WERI-Rb-1 (cell line): ENCODE measurements at regions not wholly inside any gene's neighbourhood (a gene's known extent, or its start where the extent isn't known, plus 50 kb on each side); places are given as distances from the start of the nearest gene placed in this dataset.

Source experiments
- DNase-seq: peaks from one replicate; pipeline ENCODE4 v3.0.0-alpha.2; 2020
- H3K27ac ChIP-seq: fragments of 250-450 bp; sonication (Bioruptor Pico); 2 replicates; pipeline ENCODE4 v1.5.1; 2020; ENCODE audit warnings: mild to moderate bottlenecking, moderate library complexity
- H3K27me3 ChIP-seq: fragments of 250-450 bp; sonication (Bioruptor Pico); 2 replicates; pipeline ENCODE4 v1.5.1; 2021; ENCODE audit warnings: mild to moderate bottlenecking, low read depth, moderate library complexity; ENCODE audit not compliant: insufficient read depth, severe bottlenecking
- H3K36me3 ChIP-seq: fragments of 250-450 bp; sonication (Bioruptor Pico); 2 replicates; pipeline ENCODE4 v1.5.1; 2020; ENCODE audit warnings: mild to moderate bottlenecking, moderate library complexity
- H3K4me3 ChIP-seq: 2 replicates; pipeline ENCODE4 v1.5.1; 2011; ENCODE audit warnings: low read depth, mild to moderate bottlenecking, control low read depth, low read length
- H3K9me3 ChIP-seq: fragments of 250-450 bp; sonication (Bioruptor Pico); 2 replicates; pipeline ENCODE4 v1.5.1; 2021; ENCODE audit warnings: mild to moderate bottlenecking, moderate library complexity; ENCODE audit not compliant: severe bottlenecking
- CTCF ChIP-seq: IDR thresholded peaks from 2 replicates; pipeline ENCODE4 v1.5.1; 2011; ENCODE audit warnings: low read depth, mild to moderate bottlenecking, control low read depth, inconsistent platforms, low read length

DNA sequence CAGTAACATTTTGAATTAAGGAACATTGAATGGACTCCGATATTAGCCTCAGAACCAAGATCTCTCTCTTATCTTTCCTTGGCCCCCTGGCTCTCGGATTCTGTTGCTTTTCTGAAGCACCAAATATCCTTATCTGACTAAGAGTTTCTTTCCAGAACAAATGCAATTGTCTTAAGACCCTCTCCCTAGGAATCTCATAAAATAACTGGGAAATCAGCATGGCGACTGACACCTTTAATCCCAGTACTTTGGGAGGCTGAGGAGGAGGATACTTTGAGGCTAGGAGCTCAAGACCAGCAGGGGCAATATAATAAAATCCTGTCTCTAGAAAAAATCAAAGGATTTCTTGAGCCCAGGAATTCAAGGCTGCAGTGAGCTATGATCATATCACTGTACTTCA is 984.5 kb downstream of the HACE1 start:
- Histone ChIP-seq H3K4me3 (no peak overlapping the region), H3K27me3 (no peaks in the 10 kb centered on the region), H3K36me3 (no peaks in the 10 kb centered on the region), H3K27ac (no peak overlapping the region), H3K9me3 (no peaks in the 10 kb centered on the region)
- DNase-seq, result no peak
- no peak for TF ChIP-seq CTCF

DNA sequence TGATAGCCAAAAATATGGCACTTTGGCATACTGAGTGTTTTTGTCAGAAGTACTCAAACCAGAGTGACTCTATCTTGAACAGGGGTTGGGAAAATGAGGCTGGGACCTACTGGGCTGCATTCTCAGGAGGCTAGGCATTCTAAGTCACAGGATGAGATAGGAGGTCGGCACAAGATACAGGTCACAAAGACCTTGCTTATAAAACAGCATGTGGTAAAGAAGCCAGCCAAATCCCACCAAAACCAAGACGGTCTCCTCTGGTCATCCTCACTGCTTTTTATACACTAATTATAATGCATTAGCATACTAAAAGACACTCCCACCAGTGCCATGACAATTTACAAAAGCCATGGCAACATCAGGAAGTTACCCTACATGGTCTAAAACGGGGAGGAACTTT is 985.1 kb downstream of the HACE1 start:
- no peaks in the 10 kb centered on the region for H3K36me3 ChIP-seq
- H3K9me3 ChIP-seq, result no peaks in the 10 kb centered on the region
- H3K27me3 ChIP-seq, result no peaks in the 10 kb centered on the region
- H3K27ac ChIP-seq, result no peak overlapping the region
- no peak for TF ChIP-seq CTCF
- DNase-seq, result no peak
- H3K4me3 ChIP-seq, result no peak overlapping the region

GRCh38 chr6:103872678-103873077 is 987.0 kb downstream of the HACE1 start:
- H3K9me3 ChIP-seq, result no peaks in the 10 kb centered on the region
- TF ChIP-seq CTCF, result no peak
- DNase-seq, result no peak
- H3K27me3 ChIP-seq, result no peaks in the 10 kb centered on the region
- H3K4me3 ChIP-seq, result no peak overlapping the region
- no peaks in the 10 kb centered on the region for H3K36me3 ChIP-seq
- no peak overlapping the region for H3K27ac ChIP-seq

- H3K4me3 ChIP-seq, result no peak overlapping the region
- H3K27me3 ChIP-seq, result no peaks in the 10 kb centered on the region
- H3K9me3 ChIP-seq, result no peaks in the 10 kb centered on the region
- TF ChIP-seq CTCF, result no peak
- H3K27ac ChIP-seq, result no peak overlapping the region
- no peak for DNase-seq
- no peaks in the 10 kb centered on the region for H3K36me3 ChIP-seq
Measured at GRCh38 chr6:103872233-103872632, 987.5 kb downstream of the HACE1 start.

DNA sequence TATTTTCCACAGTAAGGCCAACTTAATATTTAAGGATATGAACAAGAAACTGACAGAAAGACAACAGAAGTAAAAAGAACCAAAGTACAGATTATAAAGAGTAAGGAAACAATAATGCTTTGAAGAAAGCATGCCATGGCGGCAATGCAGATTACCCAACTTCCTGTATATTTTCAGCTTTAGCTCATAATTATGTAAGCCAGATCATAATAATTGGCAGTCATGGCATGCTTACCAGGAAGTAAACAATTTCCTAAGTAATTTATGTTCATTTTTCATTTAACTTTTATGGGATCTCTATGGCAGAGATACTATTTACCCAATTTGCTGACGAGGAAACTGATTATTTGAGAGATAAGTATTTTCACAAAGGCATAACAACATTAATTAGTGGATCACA is 988.7 kb downstream of the HACE1 start:
- Histone ChIP-seq H3K36me3 (no peaks in the 10 kb centered on the region), H3K27ac (no peak overlapping the region), H3K9me3 (no peaks in the 10 kb centered on the region), H3K4me3 (no peak overlapping the region), H3K27me3 (no peaks in the 10 kb centered on the region)
- TF ChIP-seq CTCF, result no peak
- DNase-seq, result no peak

GRCh38 chr6:103862297-103862696 is 997.4 kb downstream of the HACE1 start:
- Histone ChIP-seq H3K27me3 (no peaks in the 10 kb centered on the region), H3K27ac (no peak overlapping the region), H3K9me3 (no peaks in the 10 kb centered on the region), H3K4me3 (no peak overlapping the region), H3K36me3 (no peaks in the 10 kb centered on the region)
- DNase-seq, result no peak
- TF ChIP-seq CTCF, result no peak
